Colon (tissue), 2 donors: ENCODE measurements at regions not wholly inside any gene's neighbourhood (a gene's known extent, or its start where the extent isn't known, plus 50 kb on each side); places are given as distances from the start of the nearest gene placed in this dataset.
"Not testable (repeated sequence)": the region's sequence is repeated elsewhere in the genome, so short reads cannot be mapped to it uniquely, and the experiment has no call there.

Source experiments
- FAIRE-seq: peaks from 2 replicates; lab custom pipeline; 2012; peaks lifted over from hg19 to GRCh38; lab: Jason Lieb, UNC
- donor health status: control.
- donor health status: control.

DNA sequence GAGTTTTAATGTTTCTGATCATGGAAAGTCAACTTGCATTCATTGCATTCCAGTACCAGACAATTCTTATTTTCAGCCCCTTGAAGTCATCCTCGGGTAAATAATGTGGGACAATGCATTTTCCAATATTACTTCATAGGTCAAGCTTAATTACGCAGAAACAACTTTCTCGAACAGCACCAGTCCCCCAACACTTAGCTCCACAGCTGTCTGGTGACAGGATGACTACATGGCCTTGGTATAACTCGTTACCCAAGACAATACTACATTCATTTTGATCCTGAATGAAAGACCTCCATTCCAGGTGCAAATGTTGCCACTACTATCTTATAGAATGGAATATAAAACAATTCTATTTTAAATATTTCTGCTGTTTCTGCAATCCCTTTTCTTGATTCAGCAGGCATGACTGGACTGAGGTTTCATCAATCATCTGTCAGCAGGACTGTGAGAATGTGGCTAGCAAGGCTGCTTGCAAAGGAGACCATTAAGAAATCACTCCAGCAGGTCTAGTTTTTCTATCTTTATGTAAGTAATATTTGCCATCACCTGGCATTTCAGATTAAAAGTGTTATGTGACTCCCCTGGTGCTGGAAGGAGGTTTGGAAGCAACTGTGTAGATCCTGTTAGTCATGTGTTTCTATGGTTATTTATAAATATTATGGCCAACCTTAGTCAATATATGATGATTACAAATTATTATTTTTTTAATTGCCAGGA is 147.9 kb downstream of the HAO1 start:
- no peak for FAIRE-seq

- no peak for FAIRE-seq
These were observed 142.1 kb downstream of the HAO1 start for GRCh38 chr20:7798176-7798575.

GRCh38 chr20:7799862-7800261 is 140.4 kb downstream of the HAO1 start:
- FAIRE-seq, result no peak

GRCh38 chr20:7803411-7804151 is 136.7 kb downstream of the HAO1 start:
- not testable (repeated sequence) for FAIRE-seq

- no peak for FAIRE-seq
These were observed 133.4 kb downstream of the HAO1 start for GRCh38 chr20:7806831-7807230.

GRCh38 chr20:7817286-7817685 is 123.0 kb downstream of the HAO1 start:
- FAIRE-seq, result no peak

GRCh38 chr20:7818477-7818876 is 121.8 kb downstream of the HAO1 start:
- FAIRE-seq, result no peak

DNA sequence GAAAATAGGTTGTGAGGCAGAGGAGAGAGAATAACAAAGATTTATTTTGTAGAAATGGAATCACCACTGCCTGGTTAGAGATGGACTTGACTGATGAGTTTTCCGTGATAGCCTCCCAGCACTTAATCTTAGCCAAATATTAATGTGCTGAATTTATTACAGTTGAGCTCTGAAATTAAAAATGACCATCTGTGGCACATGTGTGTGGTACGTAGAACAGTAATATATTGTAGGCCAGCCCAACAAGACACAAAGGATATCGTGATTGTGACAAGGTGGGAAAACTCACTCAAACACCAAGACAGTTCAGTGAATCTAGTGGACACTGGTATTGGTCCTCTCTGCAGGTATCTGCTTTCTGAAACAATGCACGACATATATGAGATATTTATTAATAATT is 119.4 kb downstream of the HAO1 start:
- FAIRE-seq, result no peak

DNA sequence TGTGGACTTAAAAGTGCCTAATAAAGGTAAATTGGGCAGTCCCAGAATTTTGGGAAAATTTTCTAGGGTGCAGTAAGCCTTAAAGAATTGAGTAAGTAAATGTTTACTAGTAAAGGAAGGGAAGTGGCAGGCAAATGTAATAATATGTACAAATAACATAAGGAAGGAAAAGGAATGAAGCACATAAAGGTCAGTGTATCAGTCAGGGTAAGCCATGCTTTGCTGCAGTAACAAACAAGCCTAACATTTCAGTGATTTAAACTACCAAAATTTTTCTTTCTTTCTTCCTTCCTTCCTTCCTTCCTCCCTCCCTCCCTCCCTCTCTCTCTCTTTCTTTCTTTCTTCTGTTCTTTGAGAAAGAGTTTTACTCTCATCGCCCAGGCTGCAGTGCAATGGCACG is 117.5 kb downstream of the HAO1 start:
- FAIRE-seq, result no peak

DNA sequence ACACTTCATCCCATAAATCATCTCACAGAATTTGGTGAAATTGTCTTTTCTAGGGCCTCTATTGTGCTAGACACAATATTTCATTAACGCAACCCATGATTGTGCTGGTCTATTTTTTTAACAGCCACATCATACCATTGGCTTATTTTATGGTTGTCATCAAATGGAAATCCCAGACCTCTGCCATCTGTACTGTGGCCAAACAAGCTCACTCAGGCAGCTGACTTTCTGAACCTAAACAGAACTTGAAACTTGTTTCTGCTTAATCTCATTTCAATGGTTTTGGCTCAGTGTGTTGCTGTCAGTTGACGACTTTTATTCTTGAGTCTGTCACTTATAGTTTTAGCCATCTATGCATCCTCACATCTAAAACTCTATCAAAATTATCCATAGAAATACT is 111.8 kb downstream of the HAO1 start:
- FAIRE-seq, result no peak

- FAIRE-seq, result no peak
These were observed 111.2 kb downstream of the HAO1 start for GRCh38 chr20:7829031-7829430.

DNA sequence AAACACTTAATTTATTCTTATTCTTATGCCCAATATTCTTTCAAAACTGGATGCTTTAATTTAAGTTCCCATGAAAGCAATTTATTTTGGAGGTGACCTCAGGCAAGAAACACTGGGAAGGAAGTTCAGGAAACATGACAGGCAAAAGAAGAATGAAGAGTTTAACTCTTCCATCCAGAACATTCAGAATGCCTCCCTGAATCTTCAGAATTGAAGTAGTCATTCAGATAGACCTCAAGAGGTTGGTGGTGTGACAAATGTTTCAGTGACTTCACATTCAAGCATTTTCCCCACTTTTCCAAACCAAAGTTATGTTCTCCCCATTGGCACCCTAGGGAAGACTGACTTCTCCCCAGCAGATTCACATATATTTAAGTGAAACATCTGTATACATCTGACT is 110.5 kb downstream of the HAO1 start:
- no peak for FAIRE-seq
